OCI-LY3 (cell line): ENCODE measurements at regions not wholly inside any gene's neighbourhood (a gene's known extent, or its start where the extent isn't known, plus 50 kb on each side); places are given as distances from the start of the nearest gene placed in this dataset.

ENCODE experiments used
- H2AFZ ChIP-seq: fragments of 200-600, 300-600 bp; shearing (Covaris generic); 2 replicates; pipeline ENCODE4 v1.6.0; 2014; ENCODE audit warnings: antibody characterized with exemption, low read depth, low read length
- H3K27ac ChIP-seq: fragments of 200-600, 300-600 bp; sonication (generic); 2 replicates; pipeline ENCODE4 v1.5.1; 2014; ENCODE audit warnings: mild to moderate bottlenecking, low read length, moderate library complexity, mixed read lengths
- H3K27me3 ChIP-seq: fragments of 200-600, 300-600 bp; sonication (generic); 2 replicates; pipeline ENCODE4 v1.6.1; 2014; ENCODE audit warnings: low read depth, low read length, mixed read lengths
- H3K36me3 ChIP-seq: fragments of 200-600, 300-600 bp; sonication (generic); replicated peaks from 2 replicates; pipeline ENCODE3; 2014; ENCODE audit warnings: low read depth, low read length, mixed read lengths
- H3K4me1 ChIP-seq: fragments of 300-600, 200-600 bp; sonication (generic); 2 replicates; pipeline ENCODE4 v1.6.1; 2014; ENCODE audit warnings: low read length, mixed read lengths
- H3K4me2 ChIP-seq: fragments of 200-600, 300-600 bp; sonication (generic); 2 replicates; pipeline ENCODE4 v1.6.1; 2014; ENCODE audit warnings: low read length, mixed read lengths
- H3K4me3 ChIP-seq: fragments of 300-600, 200-600 bp; sonication (generic); 2 replicates; pipeline ENCODE4 v1.5.1; 2014; ENCODE audit warnings: antibody characterized with exemption, mild to moderate bottlenecking, low read length, moderate library complexity
- H3K79me2 ChIP-seq: fragments of 300-600, 200-600 bp; shearing (Covaris generic); 2 replicates; pipeline ENCODE4 v1.6.1; 2014; ENCODE audit warnings: mild to moderate bottlenecking, low read length, mixed read lengths
- H3K9ac ChIP-seq: fragments of 300-600, 200-600 bp; shearing (Covaris generic); 2 replicates; pipeline ENCODE4 v1.6.0; 2014; ENCODE audit warnings: mild to moderate bottlenecking, low read length, moderate library complexity
- H3K9me3 ChIP-seq: fragments of 200-600, 300-600 bp; shearing (Covaris generic); 2 replicates; pipeline ENCODE4 v1.6.1; 2014; ENCODE audit warnings: low read length, mixed read lengths; ENCODE audit not compliant: insufficient read depth
- H4K20me1 ChIP-seq: fragments of 200-600, 300-600 bp; sonication (generic); 2 replicates; pipeline ENCODE4 v1.6.1; 2016; ENCODE audit warnings: low read length, mixed read lengths; ENCODE audit not compliant: insufficient read depth
- CTCF ChIP-seq: fragments of 200-600, 300-600 bp; sonication (generic); IDR thresholded peaks from 2 replicates; pipeline ENCODE4 v1.5.1; 2014; ENCODE audit warnings: antibody characterized with exemption, low read length, low read depth
- EZH2phosphoT487 ChIP-seq: fragments of 200-600 bp; shearing (Covaris generic); IDR thresholded peaks from 2 replicates; pipeline ENCODE4 v1.6.1; 2018; ENCODE audit warnings: antibody characterized with exemption, mixed run types, low read depth

- Histone ChIP-seq H3K27ac (no peak overlapping the region), H3K4me1 (peaks cover 11% of the 10 kb centered on the region), H3K27me3 (no peaks in the 10 kb centered on the region), H2AFZ (no peak overlapping the region), H3K9me3 (no peaks in the 10 kb centered on the region), H4K20me1 (no peaks in the 10 kb centered on the region), H3K9ac (no peak overlapping the region), H3K36me3 (no peaks in the 10 kb centered on the region), H3K4me2 (no peak overlapping the region), H3K4me3 (no peak overlapping the region), H3K79me2 (no peaks in the 10 kb centered on the region)
- no peak for TF ChIP-seq CTCF
- no peak for TF ChIP-seq EZH2phosphoT487
Observed at GRCh38 chr13:40152922-40153321, 497.5 kb downstream of the COG6 start.

- TF ChIP-seq EZH2phosphoT487 (no peak), CTCF (no peak)
- H3K36me3 ChIP-seq = no peaks in the 10 kb centered on the region
- H3K4me3 ChIP-seq = no peak overlapping the region
- no peaks in the 10 kb centered on the region for H3K9me3 ChIP-seq
- H3K27ac ChIP-seq = no peak overlapping the region
- H3K9ac ChIP-seq = no peak overlapping the region
- no peak overlapping the region for H3K4me2 ChIP-seq
- H3K27me3 ChIP-seq = no peaks in the 10 kb centered on the region
- H2AFZ ChIP-seq = no peak overlapping the region
- no peaks in the 10 kb centered on the region for H4K20me1 ChIP-seq
- H3K79me2 ChIP-seq = no peaks in the 10 kb centered on the region
- peaks cover 5% of the 10 kb centered on the region; the same call in 1 of the 2 replicates for H3K4me1 ChIP-seq
Observed at GRCh38 chr13:40153516-40153915, 498.1 kb downstream of the COG6 start.

- H3K9me3 ChIP-seq = no peaks in the 10 kb centered on the region
- no peak overlapping the region for H3K9ac ChIP-seq
- H4K20me1 ChIP-seq = no peaks in the 10 kb centered on the region
- no peak overlapping the region for H2AFZ ChIP-seq
- no peak overlapping the region for H3K4me2 ChIP-seq
- no peaks in the 10 kb centered on the region for H3K27me3 ChIP-seq
- no peak overlapping the region for H3K4me3 ChIP-seq
- no peaks in the 10 kb centered on the region for H3K36me3 ChIP-seq
- no peaks in the 10 kb centered on the region for H3K4me1 ChIP-seq
- TF ChIP-seq CTCF (no peak), EZH2phosphoT487 (no peak)
- no peak overlapping the region for H3K27ac ChIP-seq
- H3K79me2 ChIP-seq = no peaks in the 10 kb centered on the region
Observed at GRCh38 chr13:40155201-40155600, 499.7 kb downstream of the COG6 start.

- H3K27ac ChIP-seq = no peak overlapping the region
- H3K9ac ChIP-seq = no peak overlapping the region
- H3K4me1 ChIP-seq = peaks cover 7% of the 10 kb centered on the region; the same call in 1 of the 2 replicates
- H2AFZ ChIP-seq = no peak overlapping the region
- no peaks in the 10 kb centered on the region for H3K27me3 ChIP-seq
- H3K36me3 ChIP-seq = no peaks in the 10 kb centered on the region
- TF ChIP-seq EZH2phosphoT487 (no peak), CTCF (no peak)
- H3K79me2 ChIP-seq = no peaks in the 10 kb centered on the region
- H3K4me2 ChIP-seq = no peak overlapping the region
- no peaks in the 10 kb centered on the region for H3K9me3 ChIP-seq
- no peaks in the 10 kb centered on the region for H4K20me1 ChIP-seq
- no peak overlapping the region for H3K4me3 ChIP-seq
Observed at GRCh38 chr13:40158218-40158617, 502.8 kb downstream of the COG6 start.
